Neural progenitor cell (in vitro differentiated cells): ENCODE measurements at regions not wholly inside any gene's neighbourhood (a gene's known extent, or its start where the extent isn't known, plus 50 kb on each side); places are given as distances from the start of the nearest gene placed in this dataset.

ENCODE experiments used
- DNase-seq: peaks from one replicate; pipeline ENCODE4 v3.0.0-alpha.2; 2016; ENCODE audit warnings: low spot score
- H2AFZ ChIP-seq: fragments of 200-600 bp; sonication (generic); replicated peaks from 2 replicates; pipeline ENCODE4 v1.6.1; 2016; ENCODE audit warnings: antibody characterized with exemption
- H3F3A ChIP-seq: fragments of 200-600 bp; sonication (generic); 2 replicates; pipeline ENCODE4 v1.6.1; 2016; ENCODE audit warnings: antibody characterized with exemption, low read depth
- H3K27ac ChIP-seq: fragments of 200-600 bp; sonication (generic); 2 replicates; pipeline ENCODE4 v1.5.1; 2016; ENCODE audit warnings: mild to moderate bottlenecking
- H3K27me3 ChIP-seq: fragments of 200-600 bp; sonication (generic); 2 replicates; pipeline ENCODE4 v1.6.1; 2016; ENCODE audit warnings: mild to moderate bottlenecking, moderate library complexity
- H3K36me3 ChIP-seq: fragments of 200-600 bp; sonication (generic); 2 replicates; pipeline ENCODE4 v1.5.1; 2016
- H3K4me1 ChIP-seq: fragments of 200-600 bp; sonication (generic); 2 replicates; pipeline ENCODE4 v1.6.1; 2016; ENCODE audit warnings: mixed run types
- H3K4me2 ChIP-seq: fragments of 200-600 bp; sonication (generic); 2 replicates; pipeline ENCODE4 v1.6.1; 2016
- H3K4me3 ChIP-seq: fragments of 200-600 bp; sonication (generic); 2 replicates; pipeline ENCODE4 v1.5.1; 2016
- H3K79me2 ChIP-seq: fragments of 200-600 bp; sonication (generic); 2 replicates; pipeline ENCODE4 v1.6.1; 2016; ENCODE audit warnings: low read depth
- H3K9ac ChIP-seq: fragments of 200-600 bp; sonication (generic); 2 replicates; pipeline ENCODE4 v1.6.1; 2016
- H3K9me3 ChIP-seq: fragments of 200-600 bp; sonication (generic); 2 replicates; pipeline ENCODE4 v1.5.1; 2016; ENCODE audit warnings: low read depth
- H4K20me1 ChIP-seq: fragments of 200-600 bp; sonication (generic); 2 replicates; pipeline ENCODE4 v1.6.1; 2016; ENCODE audit warnings: low read depth
- H3K27ac Mint-ChIP-seq: 3 replicates; pipeline ENCODE4 v1.8.0; 2021; ENCODE audit warnings: mixed read lengths
- H3K27me3 Mint-ChIP-seq: 2 replicates; pipeline ENCODE4 v1.8.0; 2022; ENCODE audit warnings: low read depth, mild to moderate bottlenecking, inconsistent platforms, moderate library complexity, mixed read lengths; ENCODE audit not compliant: insufficient read depth
- H3K36me3 Mint-ChIP-seq: 3 replicates; pipeline ENCODE4 v1.8.0; 2021; ENCODE audit warnings: mixed read lengths
- H3K4me1 Mint-ChIP-seq: 3 replicates; pipeline ENCODE4 v1.8.0; 2021; ENCODE audit warnings: mixed read lengths
- H3K4me3 Mint-ChIP-seq: 3 replicates; pipeline ENCODE4 v1.8.0; 2021; ENCODE audit warnings: mild to moderate bottlenecking, moderate library complexity, mixed read lengths
- H3K9me3 Mint-ChIP-seq: 3 replicates; pipeline ENCODE4 v1.8.0; 2020; ENCODE audit warnings: mixed read lengths
- EZH2 ChIP-seq: fragments of 200-600 bp; sonication (generic); IDR thresholded peaks from 2 replicates; pipeline ENCODE4 v1.6.1; 2017; ENCODE audit warnings: antibody characterized with exemption, mild to moderate bottlenecking, moderate library complexity
- EZH2phosphoT487 ChIP-seq: fragments of 200-600 bp; sonication (generic); IDR thresholded peaks from 2 replicates; pipeline ENCODE4 v1.6.1; 2017; ENCODE audit warnings: antibody characterized with exemption
- TF ChIP-seq, protein P1 (sequence below): fragments of 200-600 bp; sonication (generic); IDR thresholded peaks from 2 replicates; pipeline ENCODE4 v1.5.1; 2017; ENCODE audit warnings: antibody characterized with exemption, mild to moderate bottlenecking

DNA sequence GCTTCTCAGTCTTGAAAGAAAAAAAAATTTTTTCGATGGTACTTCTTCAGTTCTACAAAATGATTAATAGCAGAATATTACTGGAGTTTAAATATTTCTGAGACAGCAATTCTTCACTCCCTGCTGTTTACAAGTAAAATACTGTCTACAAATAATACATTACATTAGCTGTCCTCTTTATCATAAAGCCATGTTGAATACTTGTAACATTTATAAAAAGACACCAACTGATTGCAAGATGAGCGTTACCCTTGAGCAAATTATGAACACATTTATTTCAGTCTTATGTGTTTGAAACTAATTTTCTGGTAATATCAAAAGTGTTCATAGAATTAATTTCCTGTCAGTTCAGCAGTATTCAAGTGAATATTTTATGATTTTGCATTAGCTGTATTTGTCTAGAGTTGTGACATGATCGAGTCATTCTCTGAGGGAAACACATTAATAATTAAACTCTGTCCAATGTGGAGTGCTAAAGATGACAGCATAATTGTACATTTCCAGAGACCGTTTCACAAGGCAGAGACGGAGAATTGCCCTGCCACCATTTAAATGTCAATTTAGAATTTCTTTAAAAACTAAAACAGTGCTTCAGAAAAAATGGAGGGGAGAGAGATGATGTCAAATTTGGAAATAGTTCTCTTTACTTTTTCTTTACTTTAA lies 1359.0 kb upstream of the ADGRL4 start:
- Mint-ChIP-seq H3K9me3 (no peaks in the 10 kb centered on the region), H3K4me1 (peaks cover 3% of the 10 kb centered on the region)
- TF ChIP-seq, protein P1, sequence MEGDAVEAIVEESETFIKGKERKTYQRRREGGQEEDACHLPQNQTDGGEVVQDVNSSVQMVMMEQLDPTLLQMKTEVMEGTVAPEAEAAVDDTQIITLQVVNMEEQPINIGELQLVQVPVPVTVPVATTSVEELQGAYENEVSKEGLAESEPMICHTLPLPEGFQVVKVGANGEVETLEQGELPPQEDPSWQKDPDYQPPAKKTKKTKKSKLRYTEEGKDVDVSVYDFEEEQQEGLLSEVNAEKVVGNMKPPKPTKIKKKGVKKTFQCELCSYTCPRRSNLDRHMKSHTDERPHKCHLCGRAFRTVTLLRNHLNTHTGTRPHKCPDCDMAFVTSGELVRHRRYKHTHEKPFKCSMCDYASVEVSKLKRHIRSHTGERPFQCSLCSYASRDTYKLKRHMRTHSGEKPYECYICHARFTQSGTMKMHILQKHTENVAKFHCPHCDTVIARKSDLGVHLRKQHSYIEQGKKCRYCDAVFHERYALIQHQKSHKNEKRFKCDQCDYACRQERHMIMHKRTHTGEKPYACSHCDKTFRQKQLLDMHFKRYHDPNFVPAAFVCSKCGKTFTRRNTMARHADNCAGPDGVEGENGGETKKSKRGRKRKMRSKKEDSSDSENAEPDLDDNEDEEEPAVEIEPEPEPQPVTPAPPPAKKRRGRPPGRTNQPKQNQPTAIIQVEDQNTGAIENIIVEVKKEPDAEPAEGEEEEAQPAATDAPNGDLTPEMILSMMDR = no peak
- TF ChIP-seq EZH2 = no peak
- TF ChIP-seq EZH2phosphoT487 = no peak

GRCh38 chr1:80363689-80364475 lies 1357.4 kb upstream of the ADGRL4 start:
- Histone ChIP-seq H3F3A (no peaks in the 10 kb centered on the region), H3K4me2 (no peak overlapping the region), H3K27ac (no peak overlapping the region), H3K27me3 (no peaks in the 10 kb centered on the region), H3K79me2 (no peaks in the 10 kb centered on the region), H2AFZ (no peak overlapping the region), H4K20me1 (no peaks in the 10 kb centered on the region), H3K9me3 (no peaks in the 10 kb centered on the region), H3K4me3 (no peak overlapping the region), H3K4me1 (no peaks in the 10 kb centered on the region), H3K36me3 (no peaks in the 10 kb centered on the region), H3K9ac (no peak overlapping the region)
- H3K4me1 Mint-ChIP-seq = peaks cover 10% of the 10 kb centered on the region
- DNase-seq = no peak
- no peak overlapping the region for H3K4me3 Mint-ChIP-seq
- no peak for TF ChIP-seq EZH2
- TF ChIP-seq EZH2phosphoT487 = no peak
- TF ChIP-seq, protein P1 = no peak
- no peaks in the 10 kb centered on the region for H3K9me3 Mint-ChIP-seq
- H3K27ac Mint-ChIP-seq = no peak overlapping the region
- no peaks in the 10 kb centered on the region for H3K27me3 Mint-ChIP-seq
- H3K36me3 Mint-ChIP-seq = no peaks in the 10 kb centered on the region

More for the DNA sequence above, 1359.0 kb upstream of the ADGRL4 start:
- Mint-ChIP-seq H3K27ac (no peak overlapping the region), H3K4me3 (no peak overlapping the region), H3K27me3 (no peaks in the 10 kb centered on the region), H3K36me3 (no peaks in the 10 kb centered on the region)
- Histone ChIP-seq H3K4me2 (no peak overlapping the region), H3K27ac (no peak overlapping the region), H3K4me3 (no peak overlapping the region), H3K9me3 (no peaks in the 10 kb centered on the region), H3K79me2 (no peaks in the 10 kb centered on the region), H3F3A (no peaks in the 10 kb centered on the region), H3K27me3 (no peaks in the 10 kb centered on the region), H2AFZ (no peak overlapping the region), H4K20me1 (no peaks in the 10 kb centered on the region), H3K36me3 (no peaks in the 10 kb centered on the region), H3K9ac (no peak overlapping the region), H3K4me1 (no peaks in the 10 kb centered on the region)
- DNase-seq = no peak

DNA sequence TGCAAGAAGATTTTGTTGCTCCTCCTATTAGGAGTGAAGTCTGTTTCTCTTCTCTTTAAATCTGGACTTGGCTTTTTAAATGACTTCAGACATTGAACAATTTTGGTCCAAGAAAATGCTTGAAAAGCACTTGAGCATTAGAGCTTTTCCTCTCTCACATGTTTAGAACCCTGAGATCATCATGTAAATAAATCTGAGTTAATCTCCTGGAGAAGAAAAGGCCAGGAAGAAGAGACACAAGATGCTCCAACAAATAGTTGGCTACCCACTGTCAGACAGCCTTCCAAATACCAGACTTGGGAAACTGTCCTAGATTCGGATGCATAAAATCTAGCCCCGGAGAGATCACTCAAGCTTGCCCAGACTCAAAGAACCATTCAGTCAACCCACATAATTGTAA lies 1353.1 kb upstream of the ADGRL4 start:
- H2AFZ ChIP-seq = no peak overlapping the region
- H3K9me3 ChIP-seq = no peaks in the 10 kb centered on the region
- H3K4me1 Mint-ChIP-seq = peaks cover 8% of the 10 kb centered on the region
- no peaks in the 10 kb centered on the region for H3K36me3 ChIP-seq
- no peaks in the 10 kb centered on the region for H3K79me2 ChIP-seq
- no peak overlapping the region for H3K27ac ChIP-seq
- no peak overlapping the region for H3K27ac Mint-ChIP-seq
- no peaks in the 10 kb centered on the region for H4K20me1 ChIP-seq
- H3K36me3 Mint-ChIP-seq = no peaks in the 10 kb centered on the region
- no peak overlapping the region for H3K9ac ChIP-seq
- no peaks in the 10 kb centered on the region for H3K27me3 ChIP-seq
- peak; percentile 2 for DNase-seq
- no peaks in the 10 kb centered on the region for H3K9me3 Mint-ChIP-seq
- no peak overlapping the region for H3K4me3 ChIP-seq
- H3F3A ChIP-seq = no peaks in the 10 kb centered on the region
- H3K4me1 ChIP-seq = no peaks in the 10 kb centered on the region
- no peak overlapping the region for H3K4me2 ChIP-seq
- no peaks in the 10 kb centered on the region for H3K27me3 Mint-ChIP-seq
- TF ChIP-seq EZH2phosphoT487 (no peak), EZH2 (no peak)
- TF ChIP-seq, protein P1 = no peak
- no peak overlapping the region for H3K4me3 Mint-ChIP-seq
